Chondrocyte (in vitro differentiated cells): ENCODE measurements at regions not wholly inside any gene's neighbourhood (a gene's known extent, or its start where the extent isn't known, plus 50 kb on each side); places are given as distances from the start of the nearest gene placed in this dataset.

ENCODE experiments used
- DNase-seq: peaks from one replicate; pipeline ENCODE4 v3.0.0; 2021; ENCODE audit warnings: mixed read lengths, low spot score
- H3K27ac Mint-ChIP-seq: one replicate; pipeline ENCODE4 v1.8.0; 2021; ENCODE audit warnings: mild to moderate bottlenecking, moderate library complexity, mixed read lengths; ENCODE audit not compliant: unreplicated experiment
- H3K27me3 Mint-ChIP-seq: 2 replicates; pipeline ENCODE4 v1.8.0; 2021; ENCODE audit warnings: low read depth, mixed read lengths
- H3K36me3 Mint-ChIP-seq: 2 replicates; pipeline ENCODE4 v1.8.0; 2021; ENCODE audit warnings: low read depth, mixed read lengths
- H3K4me1 Mint-ChIP-seq: 2 replicates; pipeline ENCODE4 v1.8.0; 2021; ENCODE audit warnings: low read depth, mild to moderate bottlenecking, mixed read lengths
- H3K4me3 Mint-ChIP-seq: one replicate; pipeline ENCODE4 v1.8.0; 2021; ENCODE audit warnings: mild to moderate bottlenecking, moderate library complexity, mixed read lengths; ENCODE audit not compliant: unreplicated experiment
- H3K9me3 Mint-ChIP-seq: 2 replicates; pipeline ENCODE4 v1.8.0; 2021; ENCODE audit warnings: low read depth, mixed read lengths
- TF ChIP-seq, protein P1 (sequence below): fragments of 200-600 bp; sonication (generic); IDR thresholded peaks from 2 replicates; pipeline ENCODE4 v1.5.0; 2021; ENCODE audit warnings: antibody characterized with exemption, mild to moderate bottlenecking, moderate library complexity

DNA sequence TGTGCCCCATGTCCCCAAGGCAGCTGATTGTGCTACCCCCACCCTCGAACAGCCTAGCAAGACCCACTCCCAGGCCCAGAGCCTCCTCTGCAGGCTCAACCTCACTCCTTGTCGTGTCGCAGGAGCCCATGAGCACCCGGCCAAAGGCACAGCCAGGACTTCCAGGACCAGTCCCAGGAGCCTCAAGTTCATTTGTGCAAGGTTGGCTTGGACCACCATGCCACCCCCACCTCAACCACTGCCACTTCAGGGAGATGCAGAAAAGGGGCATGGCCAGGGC is 54.4 kb upstream of the KRTAP11-1 start:
- Mint-ChIP-seq H3K36me3 (no peaks in the 10 kb centered on the region), H3K27me3 (no peaks in the 10 kb centered on the region), H3K9me3 (peaks cover 7% of the 10 kb centered on the region), H3K4me1 (no peaks in the 10 kb centered on the region), H3K4me3 (no peak overlapping the region), H3K27ac (no peak overlapping the region)
- peak; percentile 76 for DNase-seq
- TF ChIP-seq, protein P1, sequence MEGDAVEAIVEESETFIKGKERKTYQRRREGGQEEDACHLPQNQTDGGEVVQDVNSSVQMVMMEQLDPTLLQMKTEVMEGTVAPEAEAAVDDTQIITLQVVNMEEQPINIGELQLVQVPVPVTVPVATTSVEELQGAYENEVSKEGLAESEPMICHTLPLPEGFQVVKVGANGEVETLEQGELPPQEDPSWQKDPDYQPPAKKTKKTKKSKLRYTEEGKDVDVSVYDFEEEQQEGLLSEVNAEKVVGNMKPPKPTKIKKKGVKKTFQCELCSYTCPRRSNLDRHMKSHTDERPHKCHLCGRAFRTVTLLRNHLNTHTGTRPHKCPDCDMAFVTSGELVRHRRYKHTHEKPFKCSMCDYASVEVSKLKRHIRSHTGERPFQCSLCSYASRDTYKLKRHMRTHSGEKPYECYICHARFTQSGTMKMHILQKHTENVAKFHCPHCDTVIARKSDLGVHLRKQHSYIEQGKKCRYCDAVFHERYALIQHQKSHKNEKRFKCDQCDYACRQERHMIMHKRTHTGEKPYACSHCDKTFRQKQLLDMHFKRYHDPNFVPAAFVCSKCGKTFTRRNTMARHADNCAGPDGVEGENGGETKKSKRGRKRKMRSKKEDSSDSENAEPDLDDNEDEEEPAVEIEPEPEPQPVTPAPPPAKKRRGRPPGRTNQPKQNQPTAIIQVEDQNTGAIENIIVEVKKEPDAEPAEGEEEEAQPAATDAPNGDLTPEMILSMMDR: no peak

DNA sequence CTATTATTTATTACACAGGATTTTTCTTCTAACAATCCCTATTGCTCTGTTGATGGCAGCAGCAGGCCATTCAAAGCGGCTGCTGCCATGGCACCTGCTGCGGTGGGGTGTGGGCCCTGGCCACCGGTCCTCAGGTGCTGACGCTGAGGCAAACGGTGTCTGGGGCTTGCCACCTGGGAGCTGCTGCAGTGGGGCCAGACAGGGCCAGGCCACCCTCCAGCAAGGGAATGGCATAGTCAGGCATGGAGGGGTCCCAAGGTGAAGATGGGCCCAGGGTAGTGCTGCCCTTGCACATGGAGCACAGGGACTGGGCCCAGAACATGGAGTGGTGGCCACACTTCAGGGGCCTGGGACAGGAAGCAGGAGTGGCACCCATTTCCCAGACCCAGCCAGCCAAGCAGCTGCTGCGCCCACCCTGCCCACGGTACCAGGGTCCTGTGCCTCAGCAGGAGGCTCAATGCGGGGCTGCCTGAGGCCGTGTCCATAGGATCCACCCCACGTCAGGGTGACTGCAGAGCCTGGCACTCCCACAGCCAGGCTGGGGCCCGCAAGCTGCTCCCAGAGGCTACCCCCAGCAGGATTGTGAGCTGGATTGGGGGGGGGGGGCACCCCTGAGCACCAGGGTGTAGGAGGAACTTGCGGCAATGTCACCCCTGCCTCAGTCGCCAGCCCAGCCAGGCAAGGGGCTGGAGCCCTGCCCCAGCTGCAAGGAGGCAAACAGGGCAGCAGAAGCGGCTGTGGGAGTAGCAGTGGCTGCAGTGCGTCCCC is 53.9 kb upstream of the KRTAP11-1 start:
- peak; percentile 78 for DNase-seq
- H3K9me3 Mint-ChIP-seq: peaks cover 7% of the 10 kb centered on the region
- TF ChIP-seq, protein P1: no peak
- no peaks in the 10 kb centered on the region for H3K36me3 Mint-ChIP-seq
- no peak overlapping the region for H3K4me3 Mint-ChIP-seq
- no peaks in the 10 kb centered on the region for H3K4me1 Mint-ChIP-seq
- H3K27me3 Mint-ChIP-seq: no peaks in the 10 kb centered on the region
- no peak overlapping the region for H3K27ac Mint-ChIP-seq

DNA sequence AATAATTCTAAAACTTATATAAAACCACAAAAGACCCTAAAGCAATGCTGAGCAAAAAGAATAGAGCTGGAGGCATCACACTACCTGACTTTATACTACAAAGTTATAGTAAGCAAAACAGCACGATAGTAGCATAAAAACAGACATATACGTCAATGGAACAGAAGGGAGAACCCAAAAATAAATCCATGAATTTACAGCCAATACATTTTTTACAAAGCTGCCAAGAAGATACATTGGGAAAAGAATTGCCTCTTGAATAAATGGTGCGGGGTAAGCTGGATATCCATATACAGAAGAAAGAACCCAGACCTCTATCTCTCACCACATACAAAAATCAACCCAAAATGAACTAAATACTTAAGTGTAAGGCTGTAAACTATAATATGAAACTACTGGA is 51.3 kb upstream of the KRTAP11-1 start:
- H3K27ac Mint-ChIP-seq: no peak overlapping the region
- TF ChIP-seq, protein P1: no peak
- no peaks in the 10 kb centered on the region for H3K4me1 Mint-ChIP-seq
- no peaks in the 10 kb centered on the region for H3K36me3 Mint-ChIP-seq
- H3K9me3 Mint-ChIP-seq: peaks cover 16% of the 10 kb centered on the region
- no peak for DNase-seq
- no peaks in the 10 kb centered on the region for H3K27me3 Mint-ChIP-seq
- no peak overlapping the region for H3K4me3 Mint-ChIP-seq
